IPS-NIHi11 (cell line): ENCODE measurements at regions not wholly inside any gene's neighbourhood (a gene's known extent, or its start where the extent isn't known, plus 50 kb on each side); places are given as distances from the start of the nearest gene placed in this dataset.

Experiments
- DNase-seq: peaks from one replicate; pipeline ENCODE4 v3.0.0; 2012; ENCODE audit warnings: mixed read lengths, low spot score

DNA sequence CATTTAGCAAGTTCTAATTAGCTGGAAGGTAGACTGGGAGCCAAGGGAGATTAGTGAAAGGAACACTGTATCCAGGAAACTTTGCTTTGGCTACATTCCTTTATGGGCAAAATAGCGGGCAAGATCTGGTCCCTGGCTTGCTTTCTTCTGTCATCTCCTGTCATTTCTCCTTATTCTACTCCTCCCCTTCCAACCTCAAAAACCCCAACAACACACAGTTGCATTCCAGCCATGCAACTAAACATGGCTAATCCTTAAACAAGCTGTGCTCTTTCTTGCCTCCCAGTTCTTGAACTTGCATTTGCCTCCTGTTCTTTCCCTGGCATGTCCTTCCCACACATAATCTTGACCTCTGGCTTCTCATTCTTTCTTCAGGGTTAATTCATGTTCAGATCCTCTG, 59.5 kb upstream of the CDCA7L start:
- no peak for DNase-seq

DNA sequence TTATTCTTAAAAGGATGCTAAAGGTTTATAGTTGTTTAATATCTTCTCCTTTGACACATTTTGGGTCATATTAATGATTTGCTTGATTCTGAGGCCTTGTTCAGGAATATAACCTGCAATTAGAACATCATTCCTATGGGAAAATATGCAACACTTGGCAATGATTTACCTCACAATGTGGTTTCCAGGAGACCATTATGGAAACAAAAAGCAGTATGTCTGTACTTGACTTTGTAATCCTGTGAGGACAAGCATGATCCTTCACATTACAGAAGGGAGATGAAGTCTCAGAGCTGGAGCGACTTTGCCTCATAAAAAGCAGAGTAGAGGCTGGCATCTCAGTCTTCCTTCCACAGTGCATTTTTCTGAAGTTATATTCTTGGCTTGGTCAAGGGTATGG, 57.0 kb upstream of the CDCA7L start:
- no peak for DNase-seq

DNA sequence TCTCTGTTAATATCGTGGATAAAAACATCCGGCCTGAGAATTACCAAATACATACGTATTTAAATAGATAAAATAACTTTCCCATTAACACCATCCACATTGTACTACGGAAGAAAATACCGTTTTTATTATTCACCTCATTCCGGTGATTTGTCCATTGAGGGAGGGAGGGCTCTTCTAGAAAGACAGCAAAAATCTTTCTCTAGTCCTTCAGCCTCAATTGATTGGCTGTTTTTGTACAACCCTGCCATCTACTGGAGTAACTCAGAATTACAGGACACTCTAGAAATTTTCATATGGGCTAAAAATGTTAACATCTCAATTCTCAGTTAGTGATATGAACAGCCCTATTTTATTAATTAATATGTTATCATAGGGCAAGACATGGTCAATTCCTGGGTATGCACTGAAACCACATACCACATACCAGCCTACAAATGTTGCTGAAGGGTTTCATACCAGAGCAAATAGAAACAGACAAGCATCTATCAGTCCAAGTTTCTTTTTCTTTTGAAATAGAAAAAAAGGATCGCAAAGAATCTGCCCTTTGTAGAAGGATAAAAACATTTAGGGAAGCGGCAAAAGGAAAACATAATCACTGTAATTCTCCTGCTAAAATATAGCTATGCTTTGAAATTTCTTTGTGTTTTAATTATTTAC, 55.8 kb upstream of the CDCA7L start:
- DNase-seq: peak; percentile 79

DNA sequence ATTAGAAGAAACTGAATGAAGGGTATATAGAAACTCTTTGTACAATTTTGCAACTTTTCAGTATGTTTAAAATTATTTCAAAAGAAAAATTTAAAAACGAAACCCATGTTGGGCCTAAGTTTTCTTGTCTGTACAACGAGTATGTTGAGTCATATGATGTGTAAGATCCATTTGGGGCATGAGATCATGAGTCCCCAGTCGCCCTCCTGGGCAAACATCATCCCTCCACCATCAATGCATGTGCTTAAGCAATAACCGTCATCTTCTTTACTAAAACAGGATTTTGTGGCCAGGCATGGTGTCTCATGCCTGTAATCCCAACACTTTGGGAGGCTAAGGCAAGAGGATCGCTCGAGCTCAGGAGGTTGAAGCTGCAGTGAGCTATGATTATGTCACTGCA, 54.2 kb upstream of the CDCA7L start:
- DNase-seq: no peak

DNA sequence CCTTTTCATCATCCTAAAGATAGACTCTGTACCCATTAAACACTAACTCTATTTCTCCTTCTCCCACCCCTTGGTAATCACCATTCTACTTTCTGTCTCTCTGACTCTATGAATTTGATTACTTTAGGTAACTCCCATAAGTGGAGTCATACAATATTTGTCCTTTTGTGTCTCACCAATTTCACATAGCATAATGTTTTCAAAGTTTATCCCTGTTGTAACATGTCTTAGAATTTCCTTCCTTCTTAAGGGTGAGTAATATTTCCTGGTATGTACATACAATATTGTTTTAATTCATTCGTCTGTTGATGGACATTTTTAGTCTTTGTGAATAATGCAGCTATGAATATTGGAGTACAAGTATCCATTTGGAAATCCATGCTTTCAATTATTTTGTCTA, 50.9 kb upstream of the CDCA7L start:
- DNase-seq: no peak
